ENCODE measurements at regions not wholly inside any gene's neighbourhood (a gene's known extent, or its start where the extent isn't known, plus 50 kb on each side); places are given as distances from the start of the nearest gene placed in this dataset.
"Not testable (repeated sequence)": the region's sequence is repeated elsewhere in the genome, so short reads cannot be mapped to it uniquely, and the experiment has no call there.

DNA sequence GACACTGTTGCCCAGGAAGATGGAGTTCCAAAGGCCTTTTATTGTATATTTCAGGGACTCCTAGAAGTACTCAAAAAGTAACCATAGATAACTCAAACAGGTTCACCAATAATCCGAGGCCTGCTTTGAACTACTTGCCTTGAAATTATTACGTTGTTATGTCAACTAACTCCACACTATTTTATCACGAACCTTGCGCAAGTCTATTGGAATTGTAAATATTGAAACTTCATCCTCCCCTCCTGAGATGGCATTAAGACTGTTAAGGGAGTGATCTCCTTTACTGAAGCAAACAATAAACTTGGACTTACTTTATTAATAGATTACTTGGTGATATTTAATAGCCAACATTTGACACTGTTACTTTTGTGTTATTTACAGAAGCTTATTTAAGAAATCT, 199.6 kb upstream of the GADL1 start:
- Histone ChIP-seq H3K4me3 (no peak overlapping the region), H3K36me3 (no peaks in the 10 kb centered on the region), H3K27me3 (no peaks in the 10 kb centered on the region), H3K27ac (no peak overlapping the region), H3K4me1 (peaks cover 0 to 8% (median 0%) of the 10 kb centered on the region in 4 donors), H3K9me3 (no peaks in the 10 kb centered on the region)
- intact Hi-C loops (cut with DNase I; ENCODE audit: low total_unique reads) = no loop called here
- TF ChIP-seq, protein P1, sequence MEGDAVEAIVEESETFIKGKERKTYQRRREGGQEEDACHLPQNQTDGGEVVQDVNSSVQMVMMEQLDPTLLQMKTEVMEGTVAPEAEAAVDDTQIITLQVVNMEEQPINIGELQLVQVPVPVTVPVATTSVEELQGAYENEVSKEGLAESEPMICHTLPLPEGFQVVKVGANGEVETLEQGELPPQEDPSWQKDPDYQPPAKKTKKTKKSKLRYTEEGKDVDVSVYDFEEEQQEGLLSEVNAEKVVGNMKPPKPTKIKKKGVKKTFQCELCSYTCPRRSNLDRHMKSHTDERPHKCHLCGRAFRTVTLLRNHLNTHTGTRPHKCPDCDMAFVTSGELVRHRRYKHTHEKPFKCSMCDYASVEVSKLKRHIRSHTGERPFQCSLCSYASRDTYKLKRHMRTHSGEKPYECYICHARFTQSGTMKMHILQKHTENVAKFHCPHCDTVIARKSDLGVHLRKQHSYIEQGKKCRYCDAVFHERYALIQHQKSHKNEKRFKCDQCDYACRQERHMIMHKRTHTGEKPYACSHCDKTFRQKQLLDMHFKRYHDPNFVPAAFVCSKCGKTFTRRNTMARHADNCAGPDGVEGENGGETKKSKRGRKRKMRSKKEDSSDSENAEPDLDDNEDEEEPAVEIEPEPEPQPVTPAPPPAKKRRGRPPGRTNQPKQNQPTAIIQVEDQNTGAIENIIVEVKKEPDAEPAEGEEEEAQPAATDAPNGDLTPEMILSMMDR (IDR thresholded peaks at IDR 0.05) = no peak
- no peak for DNase-seq

DNA sequence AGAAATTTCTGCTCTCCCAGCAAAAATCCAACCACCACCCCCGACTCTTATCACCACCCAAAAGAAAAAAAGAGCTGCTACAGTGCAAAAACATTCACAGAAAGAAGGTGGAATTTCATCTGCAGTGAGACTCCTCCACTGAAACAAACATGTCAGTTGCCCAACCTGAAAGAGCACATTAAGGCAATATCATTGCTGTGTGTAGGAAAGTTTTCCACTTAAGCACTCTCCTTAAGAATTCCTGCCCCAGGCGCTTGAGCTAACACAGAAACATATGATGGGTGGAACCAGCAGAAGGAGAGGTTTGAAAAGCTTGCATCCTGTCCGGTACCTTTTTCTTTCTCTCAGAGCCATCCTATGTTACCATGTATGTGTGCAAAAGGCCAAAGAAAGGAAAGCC, 200.8 kb upstream of the GADL1 start:
- intact Hi-C loops (cut with DNase I; ENCODE audit: low total_unique reads) = no loop called here
- no peaks in the 10 kb centered on the region for H3K27me3 ChIP-seq
- DNase-seq = no peak
- H3K27ac ChIP-seq = no peak overlapping the region
- TF ChIP-seq, protein P1 (IDR thresholded peaks at IDR 0.05) = no peak
- no peak overlapping the region for H3K4me3 ChIP-seq
- H3K4me1 ChIP-seq = peaks cover 0 to 8% (median 0%) of the 10 kb centered on the region in 4 donors
- no peaks in the 10 kb centered on the region for H3K36me3 ChIP-seq
- H3K9me3 ChIP-seq = no peaks in the 10 kb centered on the region

DNA sequence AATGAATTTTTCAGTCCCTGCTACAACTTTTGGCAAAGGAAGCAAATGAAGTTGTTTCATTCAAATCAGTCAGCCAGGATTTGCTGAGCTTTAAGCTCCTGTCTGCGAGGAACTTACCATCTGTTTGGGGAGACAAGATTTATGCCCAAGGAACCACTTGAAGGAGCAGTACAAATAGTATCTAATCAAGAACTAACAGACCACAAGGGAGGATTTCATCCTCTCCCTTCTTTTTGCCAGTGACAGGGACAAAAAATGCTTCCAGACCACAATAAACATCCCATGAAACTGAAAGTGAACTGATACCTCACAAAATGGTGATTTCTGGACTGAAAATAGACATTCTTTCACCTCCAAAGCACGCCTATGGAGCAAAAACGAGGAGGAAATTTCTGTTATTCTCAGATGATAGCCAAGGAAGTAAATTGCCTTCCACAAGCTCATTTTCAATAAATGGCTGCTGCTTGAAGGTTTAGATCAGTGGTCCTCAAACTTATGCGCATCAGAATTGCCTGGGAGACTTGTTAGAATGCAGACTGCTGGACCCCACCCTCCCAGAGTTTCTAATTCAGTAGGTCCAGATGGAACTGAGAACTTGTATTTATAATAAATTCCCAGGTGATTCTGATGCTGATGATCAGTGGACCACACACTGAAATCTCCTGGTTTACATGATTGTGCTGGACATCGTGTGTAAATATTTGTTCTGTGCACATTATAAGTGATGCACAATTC, 202.4 kb upstream of the GADL1 start:
- H3K27me3 ChIP-seq = no peaks in the 10 kb centered on the region
- H3K9me3 ChIP-seq = no peaks in the 10 kb centered on the region
- DNase-seq = no peak
- TF ChIP-seq, protein P1 (IDR thresholded peaks at IDR 0.05) = no peak
- peaks cover 0 to 8% (median 0%) of the 10 kb centered on the region in 4 donors for H3K4me1 ChIP-seq
- no peak overlapping the region for H3K27ac ChIP-seq
- no peak overlapping the region for H3K4me3 ChIP-seq
- intact Hi-C loops (cut with DNase I; ENCODE audit: low total_unique reads) = no loop called here
- H3K36me3 ChIP-seq = no peaks in the 10 kb centered on the region

DNA sequence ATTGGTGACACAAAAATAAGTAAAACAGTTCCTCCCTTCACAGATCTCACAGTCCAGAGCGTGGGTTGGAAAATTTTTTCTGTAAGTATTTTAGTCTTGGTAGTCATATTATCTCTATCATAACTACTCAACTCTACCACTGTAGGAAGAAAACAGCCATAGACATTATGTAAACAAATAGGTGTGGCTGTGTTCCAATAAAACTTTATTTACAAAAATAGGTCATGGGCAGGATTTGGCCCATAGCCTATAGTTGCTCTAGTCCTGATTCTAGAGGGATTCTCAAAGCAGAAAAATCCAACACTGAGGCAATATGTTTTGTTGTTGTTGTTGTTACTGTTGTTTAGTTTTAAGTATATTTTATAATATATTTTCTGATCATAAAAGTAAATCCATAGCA, 206.1 kb upstream of the GADL1 start:
- Histone ChIP-seq H3K27me3 (no peaks in the 10 kb centered on the region), H3K36me3 (no peaks in the 10 kb centered on the region), H3K27ac (no peak overlapping the region), H3K9me3 (no peaks in the 10 kb centered on the region), H3K4me3 (no peak overlapping the region), H3K4me1 (no peaks in the 10 kb centered on the region)
- intact Hi-C loops (cut with DNase I; ENCODE audit: low total_unique reads) = no loop called here
- TF ChIP-seq, protein P1 (IDR thresholded peaks at IDR 0.05) = no peak
- DNase-seq = no peak

DNA sequence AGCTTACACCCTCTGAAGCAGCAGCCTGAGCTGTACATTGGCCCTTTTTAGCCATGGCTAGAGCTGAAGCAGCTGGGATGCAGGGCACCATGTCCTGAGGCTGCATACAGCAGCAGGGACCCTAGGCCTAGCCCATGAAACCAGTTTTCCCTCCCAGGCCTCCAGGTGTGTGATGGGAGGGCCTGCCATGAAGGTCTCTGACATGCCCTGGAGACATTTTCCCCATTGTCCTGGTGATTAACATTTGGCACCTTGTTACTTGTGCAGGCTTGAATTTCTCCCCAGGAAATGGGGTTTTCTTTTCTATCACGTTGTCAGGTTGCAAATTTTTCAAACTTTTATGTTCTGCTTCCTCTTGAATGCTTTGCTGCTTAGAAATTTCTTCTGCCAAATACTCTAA, 206.8 kb upstream of the GADL1 start:
- H3K27ac ChIP-seq; H3K27me3 ChIP-seq; intact Hi-C loops (cut with DNase I; ENCODE audit: low total_unique reads); H3K4me3 ChIP-seq; H3K36me3 ChIP-seq; H3K4me1 ChIP-seq; DNase-seq; H3K9me3 ChIP-seq: not testable (repeated sequence)

DNA sequence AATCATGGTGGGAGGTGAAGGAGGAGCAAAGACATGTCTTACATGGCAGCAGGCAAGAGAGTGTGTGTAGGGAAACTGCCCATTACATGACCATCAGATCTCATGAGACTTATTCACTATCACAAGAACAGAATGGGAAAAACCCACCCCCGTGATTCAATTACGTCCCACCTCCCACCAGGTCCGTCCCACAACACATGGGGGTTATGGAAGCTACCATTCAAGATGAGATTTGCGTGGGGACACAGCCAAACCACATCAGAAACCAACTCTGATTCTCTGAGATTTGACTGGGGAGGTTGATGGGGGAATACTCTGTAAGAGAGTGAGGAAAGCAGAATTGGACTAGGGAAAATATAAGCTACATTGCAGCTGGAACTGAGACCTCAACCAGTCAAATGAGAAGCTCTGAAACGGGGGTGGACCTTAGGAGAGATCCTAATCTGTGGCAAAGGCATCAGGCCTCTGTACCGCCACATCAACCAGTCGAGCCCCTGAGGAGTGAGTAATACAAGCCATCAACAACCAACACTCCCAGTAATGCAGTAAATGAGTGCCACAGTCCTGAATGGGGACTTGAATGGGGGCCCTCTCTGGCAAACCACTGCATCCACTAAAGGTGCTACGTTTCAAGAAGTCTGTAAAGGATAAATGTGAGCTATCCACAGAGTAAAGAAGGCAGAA, 207.9 kb upstream of the GADL1 start:
- intact Hi-C loops (cut with DNase I; ENCODE audit: low total_unique reads) = no loop called here
- no peak overlapping the region for H3K4me3 ChIP-seq
- H3K36me3 ChIP-seq = no peaks in the 10 kb centered on the region
- H3K9me3 ChIP-seq = no peaks in the 10 kb centered on the region
- no peaks in the 10 kb centered on the region for H3K4me1 ChIP-seq
- no peak overlapping the region for H3K27ac ChIP-seq
- no peak for DNase-seq
- TF ChIP-seq, protein P1 (IDR thresholded peaks at IDR 0.05) = no peak
- H3K27me3 ChIP-seq = no peaks in the 10 kb centered on the region
